Skin of body (tissue), 1 donor: ENCODE measurements at regions not wholly inside any gene's neighbourhood (a gene's known extent, or its start where the extent isn't known, plus 50 kb on each side); places are given as distances from the start of the nearest gene placed in this dataset.
"Not testable (repeated sequence)": the region's sequence is repeated elsewhere in the genome, so short reads cannot be mapped to it uniquely, and the experiment has no call there.

Experiments
- DNase-seq: peaks from one replicate; lab custom pipeline; 2025; lab: John Stamatoyannopoulos, UW

DNA sequence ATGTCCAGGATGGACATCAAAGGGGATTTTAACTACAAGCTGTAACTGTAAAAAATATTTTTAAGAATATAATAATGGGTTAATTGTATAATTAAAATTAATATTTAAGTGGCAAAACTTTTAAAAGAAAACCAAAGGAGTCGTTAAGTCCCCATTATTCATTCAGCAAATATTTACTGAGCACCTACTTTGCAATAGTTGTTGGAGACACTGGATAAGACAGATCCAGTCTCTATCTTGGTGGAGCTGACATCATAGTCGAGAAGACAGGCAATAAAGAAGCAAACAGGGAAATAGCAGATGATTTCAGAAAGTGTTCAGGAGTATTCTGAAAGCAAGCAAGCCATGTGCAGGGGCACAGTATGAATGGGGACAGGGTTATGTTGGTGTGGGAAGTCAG, 137.0 kb downstream of the CEBPB start:
- no peak for DNase-seq

DNA sequence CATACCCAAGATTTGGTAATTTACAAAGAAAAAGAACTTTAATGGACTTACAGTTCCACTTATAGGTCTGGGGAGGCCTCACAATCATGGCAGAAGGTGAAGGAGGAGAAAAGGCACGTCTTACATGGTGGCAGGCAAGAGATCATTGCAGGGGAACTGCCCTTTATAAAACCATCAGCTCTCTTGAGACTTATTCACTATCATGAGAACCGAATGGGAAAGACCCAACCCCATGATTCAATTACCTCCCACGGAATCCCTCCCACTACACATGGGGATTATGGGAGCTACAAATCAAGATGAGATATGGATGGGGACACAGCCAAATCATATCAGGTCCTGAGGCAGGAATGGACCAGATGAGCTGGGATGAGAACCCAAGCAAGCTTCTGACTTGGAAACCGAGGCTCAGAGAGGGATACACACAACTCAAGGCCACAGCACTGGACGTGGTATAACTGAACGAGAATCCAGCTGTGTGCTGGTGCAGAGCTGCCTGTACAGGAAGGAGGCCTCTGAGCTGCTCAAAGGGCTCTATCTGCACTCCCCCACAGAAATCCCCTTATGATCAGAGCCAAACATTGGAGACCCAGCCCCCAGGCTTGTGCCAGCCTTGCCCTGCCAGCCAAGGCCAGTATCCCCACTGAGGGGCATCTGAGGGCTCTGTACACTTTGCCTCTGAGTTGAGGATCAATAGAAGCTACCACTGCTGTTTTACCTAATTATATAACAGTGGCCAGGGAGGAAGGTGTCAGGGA, 137.8 kb downstream of the CEBPB start:
- DNase-seq = no peak

DNA sequence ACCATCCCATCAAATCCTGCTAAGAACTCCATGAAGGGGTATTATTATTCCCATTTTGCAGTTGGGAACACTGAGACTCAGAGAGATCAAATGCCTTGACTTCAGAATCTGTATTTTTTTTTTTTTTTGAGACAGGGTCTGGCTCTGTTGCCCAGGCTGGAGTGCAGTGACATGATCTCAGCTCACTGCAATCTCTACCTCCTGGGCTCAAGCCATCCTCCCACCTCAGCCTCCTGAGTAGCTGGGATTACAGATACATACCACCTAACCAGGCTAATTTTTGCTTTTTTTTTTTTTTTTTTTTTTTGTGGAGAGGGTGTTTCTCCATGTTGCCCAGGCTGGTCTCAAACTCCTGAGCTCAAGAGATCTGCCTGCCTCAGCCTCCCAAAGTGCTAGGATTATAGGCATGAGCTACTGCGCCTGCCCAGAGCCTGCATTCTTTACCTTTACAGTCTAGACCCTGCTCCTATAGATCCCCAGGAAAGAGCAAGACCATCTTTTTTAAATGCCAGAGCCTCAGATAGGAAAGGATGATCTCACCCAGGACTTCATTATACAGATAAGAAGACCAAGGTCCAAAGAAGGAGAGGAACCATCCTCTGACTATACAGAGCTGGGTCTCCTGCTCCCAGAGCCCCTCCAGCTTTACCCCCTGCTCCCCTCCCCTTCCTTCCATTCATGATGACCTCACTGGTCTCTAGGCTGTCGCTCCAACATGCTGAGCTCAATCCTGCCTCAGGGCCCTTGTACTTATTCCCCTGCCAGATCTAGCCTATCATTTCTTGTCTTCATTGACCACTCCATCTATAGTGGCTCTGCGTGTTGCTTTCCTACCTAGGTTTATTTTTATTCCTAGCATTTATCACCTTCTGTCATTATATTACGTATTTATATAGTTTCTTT, 138.6 kb downstream of the CEBPB start:
- DNase-seq = no peak

DNA sequence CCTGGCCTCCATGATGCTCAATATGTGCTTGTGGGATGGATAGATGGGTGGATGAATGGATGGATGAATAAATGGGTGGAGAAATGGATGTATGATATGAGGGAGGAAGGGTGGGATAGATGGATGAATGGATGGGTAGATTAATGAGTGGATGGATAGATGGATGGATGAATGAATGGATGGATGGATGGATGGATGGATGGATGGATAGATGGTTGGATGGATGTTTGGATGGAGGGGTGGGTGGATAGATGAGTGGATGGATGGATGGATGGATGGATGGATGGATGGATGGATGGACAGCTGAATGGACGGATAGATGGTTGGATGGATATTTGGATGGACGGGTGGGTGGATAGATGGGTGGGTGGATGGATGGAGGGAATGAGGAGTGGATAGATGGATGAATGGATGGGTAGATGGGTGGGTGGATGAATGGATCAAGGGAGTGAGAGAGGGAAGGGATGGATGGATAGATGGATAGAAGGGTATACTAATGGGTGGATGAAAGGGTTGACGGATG, 139.4 kb downstream of the CEBPB start:
- no peak for DNase-seq

DNA sequence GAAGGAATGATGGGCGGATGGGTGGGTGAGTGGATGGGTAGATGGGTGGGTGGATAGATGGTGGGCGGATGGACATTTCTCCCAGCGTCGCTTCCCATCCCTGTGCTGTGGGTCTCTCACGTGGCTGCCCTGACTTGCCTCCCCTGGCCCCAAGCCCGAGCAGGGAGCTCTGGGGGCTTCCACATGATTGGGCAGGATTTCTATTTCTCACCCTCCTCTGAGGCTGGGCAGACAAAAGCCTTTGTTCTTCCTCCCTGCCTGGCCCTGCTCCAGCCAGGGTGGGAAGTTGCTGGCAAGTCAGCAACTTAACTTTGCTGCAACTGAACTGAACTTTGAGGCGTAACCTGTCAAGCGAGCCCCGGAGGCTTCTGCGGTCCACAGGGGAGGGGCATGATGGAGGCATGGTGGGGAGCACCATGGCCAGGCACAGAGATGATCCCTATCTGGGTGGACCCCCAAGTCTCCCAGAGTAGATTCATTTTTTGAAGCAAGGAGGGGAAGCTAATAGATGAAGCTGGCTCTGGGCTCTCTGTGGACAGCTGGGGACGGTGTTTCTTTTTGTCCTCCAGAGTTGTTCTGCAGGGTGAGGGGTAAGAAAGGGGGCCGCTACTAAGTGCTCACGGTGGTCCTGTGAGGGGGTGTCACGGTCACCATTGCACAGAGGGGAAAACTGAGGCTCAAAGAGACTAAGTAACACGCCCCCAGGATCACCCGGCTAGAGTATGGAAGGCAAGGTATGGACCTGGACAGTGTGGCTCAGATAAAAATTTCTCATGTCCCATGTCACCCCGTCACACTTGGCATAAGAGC, 140.1 kb downstream of the CEBPB start:
- no peak for DNase-seq

DNA sequence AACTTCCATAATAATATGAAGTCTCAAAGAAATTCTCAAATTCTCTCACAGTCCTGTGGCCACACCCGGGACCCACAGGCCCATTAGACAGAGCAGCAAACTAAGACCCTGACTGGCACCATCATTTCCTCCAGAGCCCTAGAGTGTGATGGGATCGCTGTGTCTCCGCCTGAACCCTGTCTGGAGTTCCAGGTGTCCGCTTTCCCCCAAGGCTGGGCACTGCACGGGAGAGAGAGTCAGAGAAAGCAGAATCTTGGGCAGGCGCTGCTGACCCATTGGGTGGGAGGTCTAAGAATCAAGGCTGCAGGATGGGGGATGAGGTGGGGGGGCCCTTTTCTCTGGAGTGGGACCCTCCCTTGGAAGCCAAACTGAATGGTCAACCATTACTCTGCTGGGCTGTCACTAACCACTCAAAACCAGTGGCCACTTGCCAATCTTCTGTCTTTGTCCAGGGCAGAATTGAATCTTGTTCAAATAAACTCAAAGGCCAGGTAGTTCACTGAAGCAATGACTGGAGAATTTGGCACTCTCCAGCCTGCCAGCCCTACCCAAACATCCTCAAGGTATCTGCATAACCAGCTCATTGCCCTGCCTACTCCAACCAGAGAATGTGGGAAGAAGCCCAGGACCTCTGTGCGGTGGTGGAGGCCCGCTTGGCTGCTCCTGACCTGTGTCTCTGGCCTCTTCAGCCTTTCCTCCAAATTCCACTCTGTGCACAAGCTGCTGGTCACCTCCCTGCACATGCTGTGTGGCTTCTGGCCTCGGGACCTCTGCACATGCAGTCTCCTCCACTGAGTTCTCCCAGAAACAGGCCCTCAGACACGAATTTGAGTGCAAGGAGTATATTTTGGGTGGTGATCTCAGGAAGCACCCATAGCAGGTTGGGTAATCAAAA, 141.1 kb downstream of the CEBPB start:
- DNase-seq = no peak

DNA sequence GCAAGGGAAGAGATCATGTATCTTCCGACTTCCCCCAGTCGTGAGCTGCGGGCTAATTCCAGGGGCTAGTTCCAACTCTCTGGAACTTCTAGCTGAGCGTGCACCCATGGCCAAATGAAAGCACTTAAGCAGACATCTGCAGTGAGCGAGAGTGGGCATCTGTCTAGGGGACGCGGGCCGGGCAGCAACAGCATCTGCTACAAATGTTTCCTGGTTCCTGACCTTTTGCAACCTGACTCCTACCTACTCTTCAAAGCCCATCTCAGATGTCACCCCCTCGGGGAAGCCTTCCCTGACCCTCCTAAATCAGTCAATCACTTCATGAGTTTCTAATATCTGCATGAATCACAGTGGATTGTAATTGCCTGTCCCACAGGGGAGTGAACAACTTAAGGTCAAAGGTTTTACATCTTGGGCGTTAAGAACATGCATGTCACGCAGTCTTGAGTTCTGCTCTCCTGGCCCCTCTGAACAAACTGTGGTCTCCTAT, 141.9 kb downstream of the CEBPB start:
- DNase-seq = no peak

DNA sequence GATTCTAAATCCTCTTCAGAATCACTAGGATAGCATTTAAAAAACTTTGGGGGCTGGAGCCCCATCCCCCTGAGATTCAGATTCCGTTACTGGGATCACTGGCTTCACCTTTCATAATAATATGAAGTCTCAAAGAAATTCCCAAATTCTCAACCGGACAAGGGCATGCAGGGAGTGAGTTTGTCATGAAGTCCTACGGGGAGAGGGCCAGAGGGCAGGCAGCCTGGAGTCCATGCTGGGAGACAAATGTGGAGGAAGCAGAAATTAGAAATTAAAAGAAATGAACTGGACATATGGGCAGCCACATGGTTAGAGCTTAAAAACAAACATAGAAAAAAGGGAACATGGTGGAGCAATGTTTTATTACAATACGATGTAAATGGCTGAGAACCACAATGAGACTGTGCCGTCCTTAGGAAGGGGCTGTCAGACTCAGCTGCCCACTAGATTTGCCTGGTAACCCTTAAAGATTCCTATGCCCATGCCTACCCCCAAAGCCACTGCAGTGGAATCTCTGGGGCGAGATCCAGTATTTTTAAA, 142.6 kb downstream of the CEBPB start:
- no peak for DNase-seq

DNA sequence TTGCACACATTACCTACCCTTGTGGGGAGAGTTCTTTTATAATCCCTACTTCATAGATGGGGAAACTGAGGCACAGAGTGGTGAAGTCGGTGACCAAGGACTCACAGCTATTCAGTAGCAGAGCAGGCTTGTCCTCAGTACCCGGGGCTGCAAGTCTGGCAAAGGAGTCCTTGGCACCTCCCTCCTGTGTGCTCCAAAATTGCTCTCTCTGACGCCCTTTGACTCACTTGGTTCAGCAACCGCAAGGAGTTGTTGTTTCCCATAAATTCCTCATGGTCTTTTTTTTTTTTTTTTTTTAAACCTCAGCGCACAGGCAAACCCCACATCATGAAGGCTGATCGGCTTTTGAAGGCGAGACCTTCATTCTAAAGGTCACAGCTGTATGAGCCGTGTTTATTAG, 143.2 kb downstream of the CEBPB start:
- DNase-seq = no peak

DNA sequence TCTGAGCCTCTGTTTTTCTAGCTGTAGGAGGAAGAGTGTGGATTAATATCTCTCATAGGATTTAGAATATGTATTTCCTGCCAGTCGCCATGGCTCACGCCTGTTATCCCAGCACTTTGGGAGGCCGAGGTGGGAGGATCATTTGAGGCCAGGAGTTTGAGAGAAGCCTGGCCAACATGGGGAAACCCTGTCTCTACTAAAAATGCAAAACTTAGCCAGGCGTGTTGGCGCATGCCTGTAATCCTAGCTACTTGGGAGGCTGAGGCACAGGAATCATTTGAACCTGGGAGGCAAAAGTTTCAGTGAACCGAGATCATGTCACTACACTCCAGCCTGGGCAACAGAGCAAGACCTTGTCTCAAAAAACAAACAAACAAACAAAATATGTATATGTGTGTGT, 143.9 kb downstream of the CEBPB start:
- DNase-seq = not testable (repeated sequence)

DNA sequence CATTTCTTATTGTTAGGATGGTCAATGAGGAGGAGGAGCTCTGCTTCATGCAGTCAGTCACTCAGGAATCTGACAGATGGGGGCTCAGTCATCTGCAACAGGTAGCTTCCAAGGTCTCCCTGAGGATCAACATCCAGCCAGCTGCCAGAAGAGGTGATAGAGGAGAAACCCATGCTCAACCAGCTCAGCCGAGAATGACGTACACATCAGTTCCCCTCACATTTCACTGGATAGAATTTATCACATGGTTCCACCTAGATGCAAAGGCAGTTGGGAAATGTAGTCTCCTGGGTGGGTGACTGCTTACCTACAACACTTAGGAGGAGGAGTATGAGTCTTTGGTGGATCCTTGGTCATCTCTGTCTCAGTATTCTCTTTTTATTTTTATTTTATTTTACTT, 144.5 kb downstream of the CEBPB start:
- DNase-seq = no peak

DNA sequence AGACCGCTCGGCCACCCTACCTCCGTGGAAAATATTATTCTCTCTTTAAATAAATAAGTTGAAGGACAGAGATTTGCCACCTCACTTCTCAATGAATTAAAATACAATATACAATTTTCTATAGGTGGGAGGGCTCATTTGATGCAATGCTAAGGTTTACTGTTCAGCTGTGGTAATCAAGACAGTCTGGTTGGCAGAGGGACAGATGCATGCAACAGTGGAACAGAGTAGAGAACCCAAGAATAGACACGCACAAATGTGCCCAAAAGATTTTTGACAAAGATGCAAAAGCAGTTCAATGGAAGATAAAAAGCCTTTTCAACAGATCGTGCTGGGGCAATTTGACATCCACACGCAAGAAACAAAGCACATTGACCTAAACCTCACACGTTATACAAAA, 145.2 kb downstream of the CEBPB start:
- peak; percentile 44 for DNase-seq

DNA sequence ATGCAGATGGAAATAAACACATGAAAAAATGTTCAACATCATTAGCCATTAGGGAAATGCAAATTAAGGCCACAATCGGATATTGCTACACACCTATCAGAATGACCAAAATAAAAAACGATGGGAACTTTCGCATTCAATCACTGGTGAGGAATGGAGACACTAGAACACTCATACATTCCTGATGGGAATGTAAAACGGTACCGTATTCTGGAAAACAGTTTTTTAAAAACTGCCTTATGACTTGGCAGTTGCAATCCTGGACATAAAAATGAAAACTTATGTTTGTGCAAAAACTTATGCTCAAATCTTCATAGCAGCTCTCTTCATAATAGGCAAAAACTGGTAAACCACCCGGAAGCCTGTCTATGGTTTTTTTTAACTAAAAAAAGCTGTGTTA, 146.0 kb downstream of the CEBPB start:
- peak; percentile 54 for DNase-seq

DNA sequence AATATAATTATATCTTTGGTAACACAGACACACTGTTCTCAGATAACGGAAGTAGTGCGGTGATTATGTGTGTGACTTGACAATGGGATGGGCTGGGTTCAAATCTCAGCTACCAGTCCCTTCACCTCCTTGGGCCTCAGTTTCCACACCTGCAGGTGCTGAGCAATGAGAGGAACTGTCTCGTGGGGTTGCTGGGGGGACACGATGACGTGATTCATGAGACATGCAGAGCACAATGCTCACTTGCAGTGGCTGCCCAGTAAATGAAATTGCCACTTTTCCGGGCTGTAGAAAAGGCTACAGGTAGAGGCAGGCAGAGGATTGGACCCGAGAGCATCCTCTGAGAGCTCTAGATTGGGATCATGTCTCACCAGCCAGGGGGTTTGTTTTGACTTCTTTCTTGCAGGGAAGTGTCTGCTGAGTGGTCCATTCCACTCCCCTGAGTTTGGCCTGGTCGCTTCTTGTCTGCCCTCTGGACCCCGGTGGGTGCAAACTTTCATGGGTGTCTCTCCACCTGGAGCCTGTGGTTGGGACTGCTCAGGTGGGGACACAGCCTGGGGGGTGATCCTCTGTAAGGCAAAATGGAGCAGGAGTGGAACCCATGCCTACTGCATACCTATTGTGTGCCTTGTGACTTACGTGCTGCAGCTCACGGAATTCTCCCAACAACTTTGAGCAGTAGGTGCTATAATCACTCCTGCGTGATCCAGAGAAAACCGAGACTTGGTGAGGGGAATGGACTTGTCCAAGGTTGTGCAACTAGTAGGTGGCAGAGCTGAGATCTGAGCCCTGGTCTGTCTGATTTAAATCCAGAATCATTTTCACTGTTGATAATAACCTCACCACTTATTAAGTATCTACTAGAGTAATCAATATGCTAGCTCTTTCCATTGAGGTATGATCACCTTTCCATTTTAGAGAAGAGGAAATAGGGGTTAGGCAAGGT, 147.2 kb downstream of the CEBPB start:
- DNase-seq = no peak

DNA sequence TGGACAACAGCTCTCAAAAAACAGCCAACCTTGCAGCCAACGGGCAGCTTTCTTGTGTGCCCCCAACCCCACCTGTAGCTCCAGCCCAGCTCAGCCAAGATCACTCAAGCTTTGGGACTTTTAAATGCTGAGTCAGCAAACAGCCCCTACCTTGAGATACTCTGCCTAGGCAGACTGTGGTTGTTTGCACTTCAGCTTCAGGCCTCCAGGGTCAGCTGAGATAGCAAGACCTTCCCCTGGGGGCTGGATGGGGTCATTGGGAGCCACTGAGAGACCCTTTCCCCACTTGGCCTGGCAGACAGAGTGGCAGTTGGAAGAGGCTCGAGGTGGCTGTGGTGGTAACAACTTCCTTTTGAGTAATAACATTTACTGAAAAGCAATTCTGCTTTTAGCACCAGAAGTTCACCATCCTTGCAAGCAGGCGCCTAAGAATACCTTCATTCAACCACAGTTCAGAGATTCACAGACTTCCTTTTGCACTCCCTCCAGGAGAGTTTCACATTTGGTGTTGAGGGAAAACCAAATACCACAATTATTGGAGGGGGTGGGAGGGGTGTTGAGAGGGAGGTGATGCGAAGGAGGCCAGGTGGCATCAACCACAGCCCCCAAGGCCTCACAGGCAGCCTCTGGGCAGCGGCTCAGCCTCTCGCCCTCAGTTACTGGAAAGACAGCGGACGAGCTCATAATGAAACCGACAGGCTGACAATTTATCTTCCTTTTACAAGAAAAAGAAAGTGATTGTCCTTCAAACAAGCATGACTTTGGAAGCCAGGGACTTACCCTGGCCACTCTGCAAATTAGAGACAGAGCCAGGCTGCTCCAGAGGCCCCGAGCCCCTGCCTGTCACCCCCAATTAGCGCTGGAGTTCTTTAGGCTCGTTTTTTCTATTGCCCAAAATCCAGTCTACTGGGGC, 148.1 kb downstream of the CEBPB start:
- no peak for DNase-seq

DNA sequence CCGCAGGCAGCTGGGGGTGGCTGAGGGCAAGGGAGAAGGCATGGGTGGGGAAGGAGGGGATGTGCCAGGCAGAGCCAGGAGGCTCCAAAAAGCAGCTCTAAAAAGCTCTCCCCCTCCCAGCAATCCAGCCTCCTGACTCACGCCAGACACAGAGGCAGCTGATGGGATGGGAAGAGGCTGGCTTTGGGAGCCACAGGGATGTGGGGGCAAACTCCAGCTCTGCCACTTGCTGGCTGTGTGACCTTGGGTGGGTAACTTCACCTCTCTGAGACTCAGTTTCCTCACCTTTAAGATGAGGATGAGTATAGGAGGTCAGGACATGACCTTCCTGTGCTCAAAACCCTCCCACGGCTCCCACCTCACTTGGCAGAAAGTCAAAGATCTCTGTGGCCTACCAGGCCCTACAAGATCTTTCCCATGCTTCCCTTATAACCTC, 148.9 kb downstream of the CEBPB start:
- DNase-seq = no peak

DNA sequence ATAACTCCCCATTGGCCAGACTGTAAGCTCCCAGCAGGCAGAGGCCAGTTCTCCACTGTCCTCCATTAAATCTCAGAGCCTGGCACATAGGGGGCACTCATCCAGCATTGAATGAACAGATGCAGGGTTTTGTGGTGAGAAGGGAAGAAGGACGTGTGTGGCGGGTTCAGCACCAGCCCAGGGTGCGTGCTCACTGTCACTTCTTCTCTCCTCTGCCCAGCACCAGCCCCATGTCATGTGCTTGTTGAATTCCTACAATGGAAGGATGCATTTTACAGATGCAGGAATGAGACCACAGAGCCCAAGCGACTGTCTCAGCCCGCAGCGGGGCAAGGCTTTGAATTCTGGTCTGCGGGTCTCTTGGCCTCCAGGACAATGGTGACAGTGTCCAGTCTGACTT, 149.9 kb downstream of the CEBPB start:
- DNase-seq = no peak

DNA sequence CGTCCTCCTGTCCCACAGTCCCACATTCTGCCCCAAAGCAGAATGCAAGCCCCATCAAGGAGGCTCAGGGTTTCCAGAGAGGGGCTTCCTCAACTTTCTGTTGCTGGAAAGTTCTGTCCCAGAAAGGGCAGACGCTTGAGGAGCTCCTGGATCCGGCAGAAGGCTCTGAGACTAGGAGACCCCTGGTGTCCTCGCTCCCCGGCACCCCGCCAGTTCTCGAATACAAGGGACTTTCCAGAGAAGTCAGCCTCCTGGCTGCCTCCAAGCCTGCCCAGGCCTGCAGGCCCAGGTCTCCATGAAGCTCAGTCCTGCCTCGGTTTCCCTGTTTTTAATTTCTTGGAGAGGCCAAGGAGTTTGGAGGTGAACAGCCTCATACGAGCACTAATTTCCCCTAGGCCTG, 150.4 kb downstream of the CEBPB start:
- DNase-seq = no peak
